ENCODE measurements at regions not wholly inside any gene's neighbourhood (a gene's known extent, or its start where the extent isn't known, plus 50 kb on each side); places are given as distances from the start of the nearest gene placed in this dataset.

DNA sequence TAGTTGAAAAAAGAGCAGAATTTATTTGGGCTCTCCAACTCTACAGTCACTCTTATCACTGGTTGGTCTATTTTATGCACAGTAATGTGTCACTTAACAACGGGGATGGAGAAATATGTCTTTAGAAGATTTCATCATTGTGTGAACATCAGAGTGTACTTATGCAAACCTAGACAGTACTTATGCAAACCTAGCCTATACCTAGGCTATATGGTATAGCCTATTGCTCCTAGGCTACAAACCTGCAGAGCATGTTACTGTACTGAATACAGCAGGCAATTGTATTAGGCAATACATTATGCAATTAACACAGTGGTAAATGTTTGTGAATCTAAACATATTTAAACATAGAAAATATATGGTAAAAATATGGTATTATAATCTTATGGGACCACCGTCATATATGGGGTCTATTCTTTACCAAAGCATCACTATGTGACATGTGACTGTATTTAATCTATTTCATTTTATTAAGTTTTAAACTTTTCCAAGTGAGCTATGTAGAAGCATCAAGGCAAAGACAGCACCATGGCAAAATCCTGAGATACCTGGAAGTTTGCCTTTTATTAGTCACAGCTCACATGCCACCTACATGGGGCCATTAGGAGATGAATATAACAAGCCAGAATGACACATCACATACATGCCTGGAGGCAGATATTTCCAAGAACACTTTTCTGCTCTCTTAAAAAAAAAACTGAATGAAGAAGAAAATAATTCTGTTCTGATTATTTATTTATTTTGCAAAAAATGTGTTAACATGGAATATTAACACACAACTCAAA is 537.4 kb downstream of the TUSC7 start:
- no peak for TF ChIP-seq POLR2A (IDR thresholded peaks at IDR 0.05)
- TF ChIP-seq, protein P1, sequence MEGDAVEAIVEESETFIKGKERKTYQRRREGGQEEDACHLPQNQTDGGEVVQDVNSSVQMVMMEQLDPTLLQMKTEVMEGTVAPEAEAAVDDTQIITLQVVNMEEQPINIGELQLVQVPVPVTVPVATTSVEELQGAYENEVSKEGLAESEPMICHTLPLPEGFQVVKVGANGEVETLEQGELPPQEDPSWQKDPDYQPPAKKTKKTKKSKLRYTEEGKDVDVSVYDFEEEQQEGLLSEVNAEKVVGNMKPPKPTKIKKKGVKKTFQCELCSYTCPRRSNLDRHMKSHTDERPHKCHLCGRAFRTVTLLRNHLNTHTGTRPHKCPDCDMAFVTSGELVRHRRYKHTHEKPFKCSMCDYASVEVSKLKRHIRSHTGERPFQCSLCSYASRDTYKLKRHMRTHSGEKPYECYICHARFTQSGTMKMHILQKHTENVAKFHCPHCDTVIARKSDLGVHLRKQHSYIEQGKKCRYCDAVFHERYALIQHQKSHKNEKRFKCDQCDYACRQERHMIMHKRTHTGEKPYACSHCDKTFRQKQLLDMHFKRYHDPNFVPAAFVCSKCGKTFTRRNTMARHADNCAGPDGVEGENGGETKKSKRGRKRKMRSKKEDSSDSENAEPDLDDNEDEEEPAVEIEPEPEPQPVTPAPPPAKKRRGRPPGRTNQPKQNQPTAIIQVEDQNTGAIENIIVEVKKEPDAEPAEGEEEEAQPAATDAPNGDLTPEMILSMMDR (IDR thresholded peaks at IDR 0.05), result no peak

All from Peyer's patch (tissue), 4 donors.